Activated CD4-positive, alpha-beta T cell treated with anti-CD3 and anti-CD28 coated beads for 36 hours (primary cell): ENCODE measurements at regions not wholly inside any gene's neighbourhood (a gene's known extent, or its start where the extent isn't known, plus 50 kb on each side); places are given as distances from the start of the nearest gene placed in this dataset.

Experiments
- ATAC-seq: fragments of 200-7000 bp; cut with Tn5 transposase; one replicate; pipeline ENCODE4 v1.10.0; 2021; ENCODE audit warnings: mild to moderate bottlenecking, moderate library complexity
- CTCF ChIA-PET: fragments of 350-600 bp; sonication (Branson Sonifier 250); formaldehyde crosslinking; loops from one replicate; lab custom pipeline; 2021; ENCODE audit warnings: antibody characterized with exemption; lab: Charles Lee
- POLR2A ChIA-PET: fragments of 350-600 bp; sonication (Branson Sonifier 250); formaldehyde crosslinking; loops from one replicate; lab custom pipeline; 2021; ENCODE audit warnings: antibody characterized with exemption, inconsistent platforms; lab: Charles Lee
- DNase-seq: peaks from one replicate; pipeline ENCODE4 v3.0.0-alpha.2; 2020
- H3K27ac Mint-ChIP-seq: one replicate; pipeline ENCODE4 v1.8.0; 2021; ENCODE audit warnings: mixed read lengths
- H3K27me3 Mint-ChIP-seq: one replicate; pipeline ENCODE4 v1.8.0; 2021; ENCODE audit warnings: mixed read lengths
- H3K36me3 Mint-ChIP-seq: one replicate; pipeline ENCODE4 v1.8.0; 2021; ENCODE audit warnings: low read depth, mixed read lengths
- H3K4me1 Mint-ChIP-seq: one replicate; pipeline ENCODE4 v1.8.0; 2021; ENCODE audit warnings: mixed read lengths
- H3K4me3 Mint-ChIP-seq: one replicate; pipeline ENCODE4 v1.8.0; 2021; ENCODE audit warnings: mild to moderate bottlenecking, moderate library complexity, mixed read lengths
- H3K9me3 Mint-ChIP-seq: one replicate; pipeline ENCODE4 v1.8.0; 2021; ENCODE audit warnings: low read depth, mixed read lengths
- intact Hi-C, 2 experiments: fragments of 100-400 bp; cut with DNase I in 1 of 2; cut with micrococcal nuclease in 1 of 2; formaldehyde crosslinking; loops; one replicate each; pipeline versions ENCODE4 v1.14.2 to v1.15.1; 2022 to 2024; cut with DNase I, micrococcal nuclease

DNA sequence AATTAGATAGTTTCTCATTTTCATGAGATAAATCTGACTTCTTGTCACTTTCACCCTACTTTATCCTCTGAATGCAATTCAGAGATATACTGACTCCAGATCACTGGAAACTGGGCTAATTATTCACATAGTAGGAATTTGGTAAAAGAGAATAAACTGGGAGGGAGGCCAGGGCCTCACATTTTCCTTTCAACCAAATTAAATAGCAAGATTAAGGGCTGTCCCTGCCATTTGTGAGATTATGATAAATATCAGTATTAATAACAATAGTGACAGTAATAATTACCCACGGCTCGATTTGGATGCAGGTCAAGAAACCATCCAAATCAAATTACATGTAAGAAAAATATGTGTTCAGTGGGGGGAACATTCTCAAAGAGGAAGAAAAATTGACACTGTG, 140.5 kb downstream of the CD83 start:
- Mint-ChIP-seq H3K4me3 (no peak overlapping the region), H3K9me3 (peaks cover 9% of the 10 kb centered on the region), H3K27me3 (no peaks in the 10 kb centered on the region), H3K4me1 (peaks cover 7% of the 10 kb centered on the region), H3K36me3 (no peaks in the 10 kb centered on the region), H3K27ac (no peak overlapping the region)
- ATAC-seq = no peak
- DNase-seq = no peak
- ChIA-PET CTCF (no interaction called here), POLR2A (no interaction called here)
- intact Hi-C loops = no loop called here

DNA sequence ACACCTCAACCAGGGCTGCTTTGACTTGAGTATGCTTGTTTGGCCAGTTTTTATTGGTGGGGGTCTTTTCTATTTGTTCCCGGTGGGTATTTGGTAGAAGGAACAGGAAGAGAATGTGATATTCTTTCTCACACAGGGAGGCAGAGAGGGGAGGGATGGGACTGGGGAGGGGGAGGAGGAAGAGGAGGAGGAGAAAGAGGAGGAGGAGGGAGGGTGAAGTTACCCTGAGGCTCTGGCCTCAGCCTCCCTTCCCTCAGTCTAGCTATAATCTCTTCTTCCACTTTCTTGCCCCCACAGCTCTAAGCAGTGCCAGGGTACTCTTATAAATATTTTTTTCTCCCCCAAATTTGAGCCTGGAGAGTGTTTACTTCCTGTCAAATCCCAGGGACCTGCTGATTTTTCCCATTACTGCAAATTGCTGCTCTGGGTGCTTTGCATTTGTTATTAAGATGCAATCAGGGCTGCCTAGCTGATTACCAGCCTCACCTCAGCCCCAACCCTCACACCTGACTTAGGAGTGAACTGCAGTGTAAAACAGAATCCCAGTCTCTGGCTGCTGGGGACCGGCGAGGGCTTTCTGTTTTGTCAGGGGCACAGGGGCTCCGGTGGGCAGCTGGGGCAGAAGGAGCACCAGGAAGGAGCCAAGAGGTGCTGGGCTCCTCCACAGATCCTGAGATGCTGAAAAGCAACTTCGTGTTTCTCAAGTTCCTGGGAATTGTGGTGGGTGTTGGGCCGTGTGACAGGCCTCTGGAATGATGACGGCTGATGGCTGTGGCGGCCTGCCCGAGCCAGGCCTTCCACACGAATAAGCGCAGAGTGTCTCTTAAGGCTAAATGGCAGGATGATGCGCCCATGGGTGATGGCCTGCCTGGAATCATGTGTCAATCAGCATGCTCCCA, 141.4 kb downstream of the CD83 start:
- Mint-ChIP-seq H3K27me3 (no peaks in the 10 kb centered on the region), H3K4me1 (peaks cover 7% of the 10 kb centered on the region), H3K9me3 (peaks cover 9% of the 10 kb centered on the region), H3K27ac (no peak overlapping the region), H3K36me3 (no peaks in the 10 kb centered on the region), H3K4me3 (no peak overlapping the region)
- intact Hi-C loops = no loop called here
- POLR2A ChIA-PET = no interaction called here
- CTCF ChIA-PET = interaction anchor here (0.7 kb wide), 1 partner anchor 15 kb away, joined by 3 read pairs; no protein-coding TSS in a partner anchor
- ATAC-seq = no peak
- no peak for DNase-seq

DNA sequence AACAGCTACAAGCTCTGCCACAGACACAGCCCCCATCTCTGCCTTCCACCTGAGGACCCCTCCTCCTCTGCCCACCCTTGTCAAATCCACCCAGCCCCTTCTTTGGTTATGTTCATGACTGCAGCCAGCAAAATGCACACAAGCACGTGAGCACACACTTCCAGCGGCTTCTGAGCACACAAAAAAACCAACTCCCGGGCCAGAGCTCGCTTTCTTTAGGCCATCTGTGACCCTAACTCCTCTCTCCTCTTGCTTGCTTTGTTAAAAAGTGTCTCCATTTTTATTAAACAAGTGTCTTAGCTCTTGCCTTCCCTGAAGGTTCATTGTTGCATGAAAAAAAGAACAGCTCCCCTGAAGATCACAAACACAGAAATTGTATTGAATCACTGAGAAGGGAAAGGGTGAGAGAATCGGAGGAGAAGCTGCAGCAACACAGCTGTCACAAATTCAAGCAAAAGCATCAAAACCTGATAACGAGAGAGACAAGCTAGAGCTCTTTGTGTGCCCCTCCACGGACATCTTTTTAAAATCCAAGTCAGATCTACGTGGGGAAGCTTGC, 142.1 kb downstream of the CD83 start:
- CTCF ChIA-PET = interaction anchor here (0.7 kb wide), 1 partner anchor 16 kb away, joined by 3 read pairs; no protein-coding TSS in a partner anchor
- ATAC-seq (no peak), DNase-seq (no peak)
- H3K36me3 Mint-ChIP-seq = no peaks in the 10 kb centered on the region
- POLR2A ChIA-PET = no interaction called here
- no peaks in the 10 kb centered on the region for H3K27me3 Mint-ChIP-seq
- H3K4me1 Mint-ChIP-seq = peaks cover 2% of the 10 kb centered on the region
- intact Hi-C loops = no loop called here
- H3K27ac Mint-ChIP-seq = no peak overlapping the region
- no peak overlapping the region for H3K4me3 Mint-ChIP-seq
- peaks cover 13% of the 10 kb centered on the region for H3K9me3 Mint-ChIP-seq

DNA sequence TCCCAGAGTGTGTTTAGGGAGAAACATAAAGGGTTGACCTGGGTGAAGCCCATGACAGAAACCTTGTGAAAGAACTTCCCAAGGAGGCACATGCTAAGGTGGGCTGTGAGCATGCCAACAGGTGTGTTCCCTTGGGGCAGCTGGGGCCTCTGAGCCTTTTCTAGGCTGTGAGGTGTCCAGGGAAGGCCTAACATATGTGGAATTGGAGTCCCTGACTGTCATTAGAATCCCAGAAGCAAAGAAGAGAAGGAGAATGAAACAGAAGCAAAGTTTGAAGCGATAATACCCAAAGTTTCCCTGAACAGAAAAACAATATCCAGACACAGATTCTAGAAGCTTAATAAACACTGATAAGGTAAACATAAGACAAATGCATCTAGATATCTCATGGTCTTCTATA, 143.3 kb downstream of the CD83 start:
- Mint-ChIP-seq H3K27ac (no peak overlapping the region), H3K36me3 (no peaks in the 10 kb centered on the region), H3K9me3 (peaks cover 13% of the 10 kb centered on the region), H3K4me1 (peaks cover 7% of the 10 kb centered on the region), H3K27me3 (no peaks in the 10 kb centered on the region), H3K4me3 (no peak overlapping the region)
- ChIA-PET CTCF (no interaction called here), POLR2A (no interaction called here)
- DNase-seq (no peak), ATAC-seq (no peak)
- intact Hi-C loops = no loop called here

DNA sequence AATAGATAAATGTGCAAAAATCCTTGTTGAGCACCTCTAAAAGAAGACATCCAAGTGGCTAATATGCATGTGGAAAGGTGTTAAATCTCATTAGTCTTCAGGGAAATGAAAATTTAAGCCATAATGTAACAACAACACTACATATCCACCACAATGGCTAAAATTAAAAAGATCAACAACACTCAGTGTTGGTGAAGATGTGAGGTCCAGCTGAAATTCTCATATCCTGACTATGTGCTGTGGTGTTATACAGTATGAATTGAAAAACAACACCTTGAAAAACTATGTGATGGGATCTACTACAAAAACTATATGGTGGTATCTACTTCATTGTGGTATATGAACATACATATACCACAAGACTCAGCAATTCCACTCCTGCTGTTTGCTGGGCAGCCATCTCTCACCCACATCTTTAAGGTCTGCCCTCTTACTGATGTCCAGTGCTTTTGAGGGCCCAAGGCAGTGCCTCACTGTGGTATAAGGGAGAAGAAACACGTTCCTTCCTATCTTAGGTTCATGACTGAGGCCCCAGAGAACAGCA, 146.4 kb downstream of the CD83 start:
- POLR2A ChIA-PET = no interaction called here
- Mint-ChIP-seq H3K4me1 (peaks cover 12% of the 10 kb centered on the region), H3K36me3 (no peaks in the 10 kb centered on the region), H3K27me3 (no peaks in the 10 kb centered on the region), H3K4me3 (no peak overlapping the region), H3K9me3 (peaks cover 13% of the 10 kb centered on the region), H3K27ac (no peak overlapping the region)
- intact Hi-C loops = no loop called here
- no peak for ATAC-seq
- CTCF ChIA-PET = interaction anchor here (1.0 kb wide), 1 partner anchor 18 kb away, joined by 3 read pairs; no protein-coding TSS in a partner anchor
- no peak for DNase-seq

DNA sequence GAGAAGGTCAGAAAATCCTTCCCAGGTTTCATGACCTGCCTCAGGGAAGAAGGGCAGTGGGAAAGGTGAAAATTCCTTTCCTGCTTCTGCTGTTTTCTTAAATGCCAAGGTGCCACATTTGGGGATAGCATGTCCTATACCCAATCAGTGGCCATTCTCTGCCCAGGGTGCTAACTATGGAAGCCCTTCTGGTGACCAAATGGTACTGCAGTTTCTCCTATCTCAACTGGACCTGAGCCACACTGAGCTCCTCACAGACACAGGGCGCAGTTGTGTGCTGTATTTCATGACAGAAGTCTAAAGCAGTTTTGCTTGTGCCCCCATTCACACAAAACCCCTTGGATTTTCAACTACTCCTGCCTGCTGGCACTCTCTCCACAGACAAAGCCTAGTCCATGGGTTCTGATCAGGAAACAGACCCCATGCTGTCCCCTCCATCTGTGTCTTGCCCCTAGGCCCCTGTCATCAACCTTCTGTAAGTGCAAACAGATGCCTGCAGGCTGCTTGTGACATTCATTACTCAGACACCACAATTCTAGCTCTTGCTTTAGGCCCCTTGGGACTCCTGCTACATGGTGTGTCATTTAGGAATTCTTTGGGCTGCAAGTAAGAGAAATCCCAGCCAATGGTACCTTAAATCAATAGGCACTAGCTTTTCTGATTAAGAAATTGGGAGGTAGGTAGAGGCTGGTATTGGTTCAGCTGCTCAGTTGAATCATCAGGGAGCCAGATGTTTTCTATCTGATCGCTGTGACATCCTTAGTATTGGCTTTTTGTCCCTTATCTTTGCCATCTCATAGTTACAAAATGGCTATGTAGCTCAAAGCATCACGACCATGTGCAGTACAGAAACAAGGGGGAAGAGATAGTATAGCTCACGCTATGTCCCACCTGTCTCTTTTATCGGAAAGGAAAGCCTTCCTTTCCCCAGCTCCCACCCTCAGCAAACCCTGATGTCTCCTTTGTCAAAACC, 147.8 kb downstream of the CD83 start:
- H3K36me3 Mint-ChIP-seq = no peaks in the 10 kb centered on the region
- no peak overlapping the region for H3K27ac Mint-ChIP-seq
- H3K4me3 Mint-ChIP-seq = no peak overlapping the region
- peak; percentile 23 for ATAC-seq
- H3K27me3 Mint-ChIP-seq = no peaks in the 10 kb centered on the region
- peaks cover 21% of the 10 kb centered on the region for H3K4me1 Mint-ChIP-seq
- POLR2A ChIA-PET = no interaction called here
- CTCF ChIA-PET = interaction anchor here (0.6 to 1.3 kb wide), 3 partner anchors 10 to 733 kb away, joined by 3 read pairs; no protein-coding TSS in a partner anchor
- H3K9me3 Mint-ChIP-seq = peaks cover 13% of the 10 kb centered on the region
- no peak for DNase-seq
- intact Hi-C loops = no loop called here

DNA sequence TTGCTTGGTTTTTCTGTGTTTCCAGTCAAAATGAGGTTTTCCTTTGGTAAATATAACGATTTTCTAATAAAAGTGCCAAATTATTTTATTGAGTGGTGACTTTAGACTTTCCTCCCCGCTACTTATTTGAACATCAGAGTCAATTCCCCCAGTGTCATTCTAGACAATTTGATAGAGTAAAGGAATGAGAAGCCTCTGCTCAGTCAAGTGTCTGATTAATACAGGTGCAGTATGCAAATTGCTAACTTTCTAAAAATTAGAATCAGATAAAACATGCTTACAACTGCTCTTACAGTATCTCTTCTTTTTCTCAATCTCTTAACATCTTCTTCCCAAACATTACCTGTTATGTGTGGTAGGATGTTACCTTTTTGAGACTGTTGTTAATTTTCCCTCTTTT, 148.7 kb downstream of the CD83 start:
- H3K4me3 Mint-ChIP-seq = no peak overlapping the region
- H3K36me3 Mint-ChIP-seq = no peaks in the 10 kb centered on the region
- ChIA-PET POLR2A (no interaction called here), CTCF (interaction anchor here (0.6 to 1.3 kb wide), 2 partner anchors 9 to 377 kb away, joined by 3 read pairs; no protein-coding TSS in a partner anchor)
- intact Hi-C loops = no loop called here
- H3K27me3 Mint-ChIP-seq = no peaks in the 10 kb centered on the region
- ATAC-seq = no peak
- H3K9me3 Mint-ChIP-seq = peaks cover 8% of the 10 kb centered on the region
- no peak overlapping the region for H3K27ac Mint-ChIP-seq
- no peak for DNase-seq
- H3K4me1 Mint-ChIP-seq = peaks cover 31% of the 10 kb centered on the region

DNA sequence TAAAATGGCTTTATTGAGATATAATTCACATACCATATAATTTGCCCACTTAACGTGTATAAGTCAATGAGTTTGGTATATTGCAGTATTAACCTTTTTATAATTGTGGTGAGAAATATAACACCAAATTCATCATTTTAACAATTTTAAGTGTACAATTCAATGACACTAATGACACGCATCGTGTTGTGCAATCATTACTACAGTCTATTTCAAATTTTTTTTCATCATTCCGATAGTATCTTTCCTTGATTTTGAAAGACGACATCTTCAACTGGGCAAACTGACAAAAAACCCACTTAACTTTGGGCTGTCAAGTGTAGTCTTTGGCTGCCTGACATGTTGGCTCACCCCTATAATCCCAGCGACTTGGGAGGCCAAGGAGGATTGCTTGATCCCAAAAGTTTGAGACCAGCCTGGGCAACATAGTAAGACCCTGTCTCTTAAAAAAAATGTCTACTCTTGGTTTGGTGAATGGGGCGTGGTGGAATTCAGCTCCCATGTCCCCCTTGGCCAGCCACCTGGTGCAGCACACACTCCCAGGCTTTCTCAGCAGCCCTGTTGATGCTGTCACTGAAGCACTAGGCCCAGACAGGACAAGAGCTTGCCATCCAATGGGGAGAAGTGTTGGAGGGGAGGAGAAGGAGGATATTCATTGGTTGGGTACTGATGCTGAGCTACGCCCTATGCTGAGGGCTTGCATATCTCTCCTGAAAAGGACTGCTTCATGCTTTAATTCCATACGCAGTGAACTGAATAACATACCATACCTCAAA, 150.5 kb downstream of the CD83 start:
- Mint-ChIP-seq H3K27ac (no peak overlapping the region), H3K36me3 (no peaks in the 10 kb centered on the region), H3K4me3 (no peak overlapping the region), H3K9me3 (peaks cover 11% of the 10 kb centered on the region), H3K4me1 (peaks cover 41% of the 10 kb centered on the region), H3K27me3 (no peaks in the 10 kb centered on the region)
- CTCF ChIA-PET = interaction anchor here (0.8 kb wide), 1 partner anchor 93 kb away, joined by 4 read pairs; no protein-coding TSS in a partner anchor
- no peak for ATAC-seq
- DNase-seq = no peak
- intact Hi-C loops = no loop called here
- POLR2A ChIA-PET = no interaction called here

DNA sequence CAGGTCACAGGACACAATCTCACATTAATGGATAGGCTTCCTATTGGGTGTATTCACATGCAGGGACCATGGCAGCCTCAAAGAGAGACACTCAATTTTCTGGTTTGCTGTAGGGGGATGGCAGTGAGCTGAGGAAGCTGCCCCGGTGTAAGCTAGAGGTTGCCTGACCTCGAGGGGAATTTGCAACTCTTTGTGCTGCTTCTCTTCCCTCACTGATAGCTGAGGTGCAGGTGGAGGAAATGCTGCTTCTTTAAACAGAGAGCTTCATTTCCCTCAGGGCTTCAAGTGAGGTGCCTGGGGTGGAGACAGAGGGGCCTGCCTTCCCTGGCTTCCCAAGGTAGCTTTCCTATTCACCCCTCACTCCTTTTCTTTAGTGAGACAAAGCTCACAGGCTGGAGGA, 151.9 kb downstream of the CD83 start:
- Mint-ChIP-seq H3K36me3 (no peaks in the 10 kb centered on the region), H3K27ac (no peak overlapping the region), H3K27me3 (no peaks in the 10 kb centered on the region), H3K4me3 (no peak overlapping the region), H3K4me1 (peaks cover 46% of the 10 kb centered on the region), H3K9me3 (peaks cover 7% of the 10 kb centered on the region)
- ChIA-PET POLR2A (no interaction called here), CTCF (interaction anchor here (0.6 kb wide), 1 partner anchor 40 kb away, joined by 3 read pairs; no protein-coding TSS in a partner anchor)
- intact Hi-C loops = no loop called here
- ATAC-seq (no peak), DNase-seq (no peak)

DNA sequence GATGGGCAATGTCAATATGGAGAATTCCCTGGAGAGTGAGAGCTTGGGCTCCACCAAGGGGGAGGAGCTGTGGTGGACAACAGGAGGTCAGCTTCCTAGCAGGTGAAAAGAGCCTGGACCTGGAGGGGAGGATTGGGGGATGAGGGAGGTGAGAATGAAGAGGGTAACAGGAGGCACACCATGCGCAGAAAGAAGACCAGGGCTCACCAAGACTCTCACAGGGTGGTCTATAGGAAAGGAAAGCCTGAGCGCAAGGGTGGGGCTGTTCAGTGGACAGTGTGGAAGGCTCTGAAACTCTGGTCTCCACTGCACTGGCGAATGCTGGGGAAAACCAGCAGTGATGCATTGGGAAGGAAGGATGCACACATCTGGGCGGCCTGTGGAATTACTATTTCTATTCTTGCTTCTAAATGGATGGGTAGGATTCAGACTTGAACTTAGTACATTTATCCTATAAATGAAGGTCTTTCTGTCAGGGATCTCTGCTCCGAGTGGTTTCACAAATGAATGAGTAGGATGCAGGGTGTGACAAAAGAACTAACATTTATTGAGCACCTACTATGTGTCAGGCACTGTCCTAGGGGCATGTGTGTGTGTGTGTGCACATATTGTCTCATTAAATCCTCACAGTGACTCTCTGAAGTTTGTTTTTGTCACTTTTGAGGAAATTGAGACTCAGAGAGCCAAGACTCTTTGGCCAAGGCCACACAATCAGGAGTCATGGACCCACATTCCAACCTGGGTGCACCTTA, 152.7 kb downstream of the CD83 start:
- intact Hi-C loops = loop anchor here (5.0 to 10.0 kb wide), 3 partner anchors 43 to 462 kb away; no protein-coding TSS in a partner anchor
- no peaks in the 10 kb centered on the region for H3K36me3 Mint-ChIP-seq
- H3K4me1 Mint-ChIP-seq = peaks cover 54% of the 10 kb centered on the region
- DNase-seq (no peak), ATAC-seq (no peak)
- no peak overlapping the region for H3K4me3 Mint-ChIP-seq
- H3K27me3 Mint-ChIP-seq = no peaks in the 10 kb centered on the region
- peak overlapping the region; percentile 26 for H3K27ac Mint-ChIP-seq
- CTCF ChIA-PET = interaction anchor here (0.6 to 0.7 kb wide), 2 partner anchors 39 to 273 kb away, joined by 3 read pairs; no protein-coding TSS in a partner anchor
- peaks cover 7% of the 10 kb centered on the region for H3K9me3 Mint-ChIP-seq
- POLR2A ChIA-PET = interaction anchor here (0.8 to 1.3 kb wide), 2 partner anchors 42 to 272 kb away, joined by 3 to 4 read pairs; no protein-coding TSS in a partner anchor
